ENCODE measurements at regions not wholly inside any gene's neighbourhood (a gene's known extent, or its start where the extent isn't known, plus 50 kb on each side); places are given as distances from the start of the nearest gene placed in this dataset.
A peak's percentile ranks its signal among the peaks of the same experiment; 100 is the strongest.

GRCh38 chr9:84129529-84129928 is 148.9 kb downstream of the RMI1 start:
- DNase-seq = no peak

GRCh38 chr9:84136119-84136868 is 155.7 kb downstream of the RMI1 start:
- no peak for DNase-seq

- no peak for DNase-seq
These were observed 157.4 kb downstream of the RMI1 start for GRCh38 chr9:84137968-84138367.

GRCh38 chr9:84138541-84138940 is 157.9 kb downstream of the RMI1 start:
- DNase-seq = no peak

- peak; percentile 41 to 62 (median 45) for DNase-seq
These were observed 158.9 kb downstream of the RMI1 start for GRCh38 chr9:84139296-84140070.

- peak; percentile 32 to 45 (median 41) for DNase-seq
These were observed 160.0 kb downstream of the RMI1 start for GRCh38 chr9:84140535-84141101.

GRCh38 chr9:84141741-84142370 is 161.3 kb downstream of the RMI1 start:
- DNase-seq = no peak

- no peak for DNase-seq
These were observed 164.4 kb downstream of the RMI1 start for GRCh38 chr9:84145031-84145430.

GRCh38 chr9:84145780-84146179 is 165.2 kb downstream of the RMI1 start:
- no peak for DNase-seq

GRCh38 chr9:84146893-84147710 is 166.5 kb downstream of the RMI1 start:
- peak; percentile 22 to 46 (median 37) for DNase-seq

GRCh38 chr9:84151236-84151635 is 170.6 kb downstream of the RMI1 start:
- no peak for DNase-seq

- DNase-seq = no peak
These were observed 171.0 kb downstream of the RMI1 start for GRCh38 chr9:84151640-84152039.

GRCh38 chr9:84152204-84152603 is 171.6 kb downstream of the RMI1 start:
- no peak for DNase-seq

- no peak for DNase-seq
These were observed 173.3 kb downstream of the RMI1 start for GRCh38 chr9:84153885-84154284.

GRCh38 chr9:84154320-84154719 is 173.7 kb downstream of the RMI1 start:
- no peak for DNase-seq

- no peak for DNase-seq
These were observed 177.4 kb downstream of the SLC28A3 start for GRCh38 chr9:84163052-84163650.

- DNase-seq = no peak
These were observed 173.7 kb downstream of the SLC28A3 start for GRCh38 chr9:84166891-84167290.

GRCh38 chr9:84169240-84169639 is 171.3 kb downstream of the SLC28A3 start:
- DNase-seq = no peak

GRCh38 chr9:84170521-84171141 is 169.9 kb downstream of the SLC28A3 start:
- DNase-seq = no peak

GRCh38 chr9:84173961-84174360 is 166.6 kb downstream of the SLC28A3 start:
- DNase-seq = no peak

GRCh38 chr9:84174486-84174885 is 166.1 kb downstream of the SLC28A3 start:
- DNase-seq = peak; percentile 8 to 44 (median 26)

- DNase-seq = no peak
These were observed 163.2 kb downstream of the SLC28A3 start for GRCh38 chr9:84177407-84177806.
